Stimulated activated CD8-positive, alpha-beta memory T cell treated with anti-CD3 and anti-CD28 coated beads, Interleukin-7, amount 100 ng/mL, for 4 hours (primary cell): ENCODE measurements at regions not wholly inside any gene's neighbourhood (a gene's known extent, or its start where the extent isn't known, plus 50 kb on each side); places are given as distances from the start of the nearest gene placed in this dataset.

Source experiments
- DNase-seq, 2 donors: peaks; one replicate each; pipeline ENCODE4 v3.0.0-alpha.2; 2020; ENCODE audit warnings: low read depth in 2 of 2

- DNase-seq: no peak
Observed at GRCh38 chr7:155138204-155138603, 68.1 kb downstream of the HTR5A start.

GRCh38 chr7:155141562-155141961, 71.4 kb downstream of the HTR5A start:
- DNase-seq: no peak

- DNase-seq: no peak
Observed at GRCh38 chr7:155143381-155143780, 73.3 kb downstream of the HTR5A start.

- no peak for DNase-seq
Observed at GRCh38 chr7:155144371-155144770, 74.2 kb downstream of the HTR5A start.

- no peak for DNase-seq
Observed at GRCh38 chr7:155145477-155146255, 75.5 kb downstream of the HTR5A start.

- DNase-seq: no peak
Observed at GRCh38 chr7:155147172-155147571, 77.0 kb downstream of the HTR5A start.

- no peak for DNase-seq
Observed at GRCh38 chr7:155147624-155148023, 77.5 kb downstream of the HTR5A start.

- no peak for DNase-seq
Observed at GRCh38 chr7:155153676-155154075, 83.6 kb downstream of the HTR5A start.

GRCh38 chr7:155154586-155154985, 84.5 kb downstream of the HTR5A start:
- no peak for DNase-seq

- DNase-seq: no peak
Observed at GRCh38 chr7:155161690-155162089, 91.6 kb downstream of the HTR5A start.

- DNase-seq: no peak
Observed at GRCh38 chr7:155162422-155162821, 92.3 kb downstream of the HTR5A start.

- DNase-seq: no peak
Observed at GRCh38 chr7:155163696-155164095, 93.6 kb downstream of the HTR5A start.

- no peak for DNase-seq
Observed at GRCh38 chr7:155164316-155164715, 94.2 kb downstream of the HTR5A start.

GRCh38 chr7:155166108-155166507, 96.0 kb downstream of the HTR5A start:
- no peak for DNase-seq

- no peak for DNase-seq
Observed at GRCh38 chr7:155166673-155167370, 96.7 kb downstream of the HTR5A start.

- no peak for DNase-seq
Observed at GRCh38 chr7:155167706-155168365, 97.7 kb downstream of the HTR5A start.

GRCh38 chr7:155168597-155169480, 98.7 kb downstream of the HTR5A start:
- no peak for DNase-seq

- DNase-seq: no peak
Observed at GRCh38 chr7:155169498-155170065, 99.5 kb downstream of the HTR5A start.

GRCh38 chr7:155170331-155170730, 100.2 kb downstream of the HTR5A start:
- no peak for DNase-seq

GRCh38 chr7:155172141-155172540, 102.0 kb downstream of the HTR5A start:
- no peak for DNase-seq

GRCh38 chr7:155173905-155174304, 103.8 kb downstream of the HTR5A start:
- no peak for DNase-seq
